ENCODE measurements at regions not wholly inside any gene's neighbourhood (a gene's known extent, or its start where the extent isn't known, plus 50 kb on each side); places are given as distances from the start of the nearest gene placed in this dataset.
"Not testable (repeated sequence)": the region's sequence is repeated elsewhere in the genome, so short reads cannot be mapped to it uniquely, and the experiment has no call there.

GRCh38 chr17:70709596-70709995 lies 540.3 kb downstream of the KCNJ2 start:
- Histone ChIP-seq H3K27me3 (ENCODE audit: control insufficient read depth, insufficient read depth, low read length, poor library complexity, severe bottlenecking) (no peaks in the 10 kb centered on the region), H3K4me1 (ENCODE audit: control insufficient read depth, insufficient read depth, low read length) (no peaks in the 10 kb centered on the region), H3K4me3 (ENCODE audit: insufficient read depth, low read depth, low read length) (no peak overlapping the region), H3K9me3 (ENCODE audit: control insufficient read depth, low read length) (no peaks in the 10 kb centered on the region), H3K27ac (ENCODE audit: insufficient read depth, low read depth, low read length, poor library complexity, severe bottlenecking) (no peak overlapping the region), H3K36me3 (ENCODE audit: control insufficient read depth, insufficient read depth, low read length) (no peaks in the 10 kb centered on the region)
- WGBS, 2 experiments = 86 to 87% methylated on average over 7 of the region's 7 CpGs

DNA sequence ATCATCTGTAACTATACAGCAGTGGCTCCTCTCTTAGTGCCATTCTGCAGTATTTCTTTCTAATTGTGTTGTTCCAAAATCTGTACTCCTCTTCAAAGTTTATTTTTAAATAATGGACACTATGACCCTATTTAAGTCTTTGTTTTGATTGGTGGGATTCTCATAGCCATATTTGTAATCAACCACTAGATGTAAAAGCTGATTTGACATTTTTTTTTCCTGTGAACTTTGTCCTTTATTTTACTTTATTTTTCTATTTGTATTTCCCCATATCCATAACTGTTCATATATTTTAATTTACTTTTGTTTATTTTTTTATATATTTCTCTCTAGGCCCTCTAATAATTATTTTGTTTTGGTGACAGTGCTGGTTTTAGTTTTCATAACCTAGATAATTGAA lies 544.4 kb downstream of the KCNJ2 start:
- no peak overlapping the region for H3K4me3 ChIP-seq (ENCODE audit: insufficient read depth, low read depth, low read length)
- no peaks in the 10 kb centered on the region for H3K27me3 ChIP-seq (ENCODE audit: control insufficient read depth, insufficient read depth, low read length, poor library complexity, severe bottlenecking)
- no peaks in the 10 kb centered on the region for H3K4me1 ChIP-seq (ENCODE audit: control insufficient read depth, insufficient read depth, low read length)
- no peak overlapping the region for H3K27ac ChIP-seq (ENCODE audit: insufficient read depth, low read depth, low read length, poor library complexity, severe bottlenecking)
- H3K9me3 ChIP-seq (ENCODE audit: control insufficient read depth, low read length) = no peaks in the 10 kb centered on the region
- H3K36me3 ChIP-seq (ENCODE audit: control insufficient read depth, insufficient read depth, low read length) = no peaks in the 10 kb centered on the region

DNA sequence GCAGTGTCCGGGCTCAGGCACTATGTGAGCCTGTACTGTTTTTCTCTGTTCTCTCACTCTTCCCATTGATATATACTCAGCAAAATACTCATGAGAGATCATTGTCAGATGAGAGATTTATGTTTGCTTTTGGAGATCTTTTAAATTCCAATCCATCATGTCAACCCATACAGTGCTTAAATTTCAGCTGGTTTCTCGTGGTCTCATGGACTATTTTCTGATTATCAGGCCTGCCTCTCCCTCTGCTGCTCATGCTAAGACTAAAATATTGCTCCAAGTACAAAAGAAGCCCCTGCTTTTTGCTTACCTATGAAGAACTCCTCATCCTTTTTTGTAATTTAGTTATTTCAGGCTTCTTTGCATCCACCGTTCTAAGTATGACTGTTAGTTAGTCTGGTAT lies 547.2 kb downstream of the KCNJ2 start:
- WGBS, 2 experiments = 85 to 98% methylated on average over 2 to 3 of the region's 3 CpGs

DNA sequence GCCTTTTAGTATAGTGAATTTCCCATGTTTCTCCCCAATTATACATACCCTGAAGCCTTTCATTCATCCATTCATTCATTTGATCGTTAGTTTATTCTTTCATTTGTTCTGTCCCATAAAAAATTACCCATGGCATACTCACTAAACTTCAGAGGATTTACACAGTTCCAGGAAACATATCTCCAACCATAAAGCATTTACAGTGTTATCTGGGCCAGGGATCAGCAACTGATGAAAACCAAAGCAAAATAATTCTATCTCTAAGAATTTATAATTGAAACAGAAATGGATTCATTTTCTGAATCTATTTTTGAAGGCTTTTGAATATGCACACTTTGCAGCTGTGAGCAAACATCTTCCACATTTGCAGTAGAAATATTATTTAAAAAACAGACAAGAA lies 547.7 kb downstream of the KCNJ2 start:
- H3K27ac ChIP-seq (ENCODE audit: insufficient read depth, low read depth, low read length, poor library complexity, severe bottlenecking) = no peak overlapping the region
- H3K9me3 ChIP-seq (ENCODE audit: control insufficient read depth, low read length) = no peaks in the 10 kb centered on the region
- H3K36me3 ChIP-seq (ENCODE audit: control insufficient read depth, insufficient read depth, low read length) = no peaks in the 10 kb centered on the region
- 90 to 96% methylated on average over 1 of the region's 1 CpG for WGBS, 2 experiments
- no peaks in the 10 kb centered on the region for H3K27me3 ChIP-seq (ENCODE audit: control insufficient read depth, insufficient read depth, low read length, poor library complexity, severe bottlenecking)
- no peaks in the 10 kb centered on the region for H3K4me1 ChIP-seq (ENCODE audit: control insufficient read depth, insufficient read depth, low read length)
- no peak overlapping the region for H3K4me3 ChIP-seq (ENCODE audit: insufficient read depth, low read depth, low read length)

More for the DNA sequence above, 547.2 kb downstream of the KCNJ2 start:
- Histone ChIP-seq H3K9me3 (ENCODE audit: control insufficient read depth, low read length) (no peaks in the 10 kb centered on the region), H3K36me3 (ENCODE audit: control insufficient read depth, insufficient read depth, low read length) (no peaks in the 10 kb centered on the region), H3K4me3 (ENCODE audit: insufficient read depth, low read depth, low read length) (no peak overlapping the region), H3K27ac (ENCODE audit: insufficient read depth, low read depth, low read length, poor library complexity, severe bottlenecking) (no peak overlapping the region), H3K27me3 (ENCODE audit: control insufficient read depth, insufficient read depth, low read length, poor library complexity, severe bottlenecking) (no peaks in the 10 kb centered on the region), H3K4me1 (ENCODE audit: control insufficient read depth, insufficient read depth, low read length) (no peaks in the 10 kb centered on the region)

DNA sequence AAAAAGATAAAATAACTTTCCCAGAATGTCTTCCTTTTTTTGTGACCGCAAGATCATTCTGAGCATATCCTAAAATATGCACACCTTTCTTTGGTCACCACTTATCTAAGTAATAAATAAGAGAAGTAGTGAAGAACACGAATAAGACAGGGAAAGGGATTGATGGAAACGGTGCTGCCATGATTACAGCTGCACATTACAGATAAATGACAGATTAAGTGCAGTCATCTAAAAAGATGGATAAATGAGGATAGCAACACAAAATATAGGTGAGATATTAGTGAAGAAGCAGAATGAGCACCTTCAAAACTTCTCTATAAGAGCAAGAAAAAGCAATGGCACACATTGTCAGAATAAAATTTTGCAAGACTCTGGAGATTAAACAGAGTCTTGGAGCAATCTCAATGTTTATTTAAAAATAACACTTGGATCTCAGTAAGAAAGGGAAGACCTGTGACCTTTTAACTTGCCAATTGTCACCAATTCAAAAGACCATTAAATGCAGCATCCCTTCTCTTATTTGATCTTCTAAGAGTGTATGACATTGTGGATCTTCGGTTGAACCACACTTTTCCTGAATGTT lies 567.1 kb downstream of the KCNJ2 start:
- no peaks in the 10 kb centered on the region for H3K4me1 ChIP-seq (ENCODE audit: control insufficient read depth, insufficient read depth, low read length)
- H3K4me3 ChIP-seq (ENCODE audit: insufficient read depth, low read depth, low read length) = no peak overlapping the region
- H3K27ac ChIP-seq (ENCODE audit: insufficient read depth, low read depth, low read length, poor library complexity, severe bottlenecking) = no peak overlapping the region
- no peaks in the 10 kb centered on the region for H3K9me3 ChIP-seq (ENCODE audit: control insufficient read depth, low read length)
- H3K36me3 ChIP-seq (ENCODE audit: control insufficient read depth, insufficient read depth, low read length) = no peaks in the 10 kb centered on the region
- 91 to 97% methylated on average over 3 to 4 of the region's 4 CpGs for whole genome bisulfite sequencing, 2 experiments
- H3K27me3 ChIP-seq (ENCODE audit: control insufficient read depth, insufficient read depth, low read length, poor library complexity, severe bottlenecking) = no peaks in the 10 kb centered on the region

GRCh38 chr17:70739065-70739464 lies 569.7 kb downstream of the KCNJ2 start:
- no peaks in the 10 kb centered on the region for H3K9me3 ChIP-seq (ENCODE audit: control insufficient read depth, low read length)
- WGBS, 2 experiments = 85 to 93% methylated on average over 2 of the region's 2 CpGs
- no peak overlapping the region for H3K4me3 ChIP-seq (ENCODE audit: insufficient read depth, low read depth, low read length)
- H3K27me3 ChIP-seq (ENCODE audit: control insufficient read depth, insufficient read depth, low read length, poor library complexity, severe bottlenecking) = no peaks in the 10 kb centered on the region
- H3K4me1 ChIP-seq (ENCODE audit: control insufficient read depth, insufficient read depth, low read length) = no peaks in the 10 kb centered on the region
- no peak overlapping the region for H3K27ac ChIP-seq (ENCODE audit: insufficient read depth, low read depth, low read length, poor library complexity, severe bottlenecking)
- H3K36me3 ChIP-seq (ENCODE audit: control insufficient read depth, insufficient read depth, low read length) = no peaks in the 10 kb centered on the region

GRCh38 chr17:70746574-70746973 lies 577.2 kb downstream of the KCNJ2 start:
- 88 to 100% methylated on average over 1 of the region's 1 CpG for WGBS, 2 experiments
- not testable (repeated sequence) for H3K4me3 ChIP-seq (ENCODE audit: insufficient read depth, low read depth, low read length); H3K9me3 ChIP-seq (ENCODE audit: control insufficient read depth, low read length); H3K27ac ChIP-seq (ENCODE audit: insufficient read depth, low read depth, low read length, poor library complexity, severe bottlenecking); H3K27me3 ChIP-seq (ENCODE audit: control insufficient read depth, insufficient read depth, low read length, poor library complexity, severe bottlenecking); H3K36me3 ChIP-seq (ENCODE audit: control insufficient read depth, insufficient read depth, low read length); H3K4me1 ChIP-seq (ENCODE audit: control insufficient read depth, insufficient read depth, low read length)

DNA sequence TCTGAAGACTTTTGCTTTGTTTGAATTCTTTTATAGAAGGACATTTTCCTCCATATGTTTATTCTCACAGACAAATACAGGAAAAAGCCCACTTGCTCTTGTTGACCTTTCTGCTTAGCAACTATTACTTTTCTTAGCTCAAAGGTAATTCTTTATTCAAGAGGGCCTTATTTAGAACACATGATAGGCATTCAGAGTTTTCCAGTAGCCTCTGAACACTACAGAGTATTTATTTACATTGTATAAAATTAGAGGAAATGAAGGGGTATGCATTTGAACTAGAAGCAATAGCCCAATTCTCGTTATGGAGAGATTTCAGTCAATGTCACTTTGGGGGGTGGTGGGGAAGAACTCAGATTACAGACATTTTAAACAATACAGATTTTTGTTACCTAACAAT lies 581.7 kb downstream of the KCNJ2 start:
- no peak overlapping the region for H3K27ac ChIP-seq (ENCODE audit: insufficient read depth, low read depth, low read length, poor library complexity, severe bottlenecking)
- no CpG with 5 or more reads among the region's 1 CpG for WGBS, 2 experiments
- no peaks in the 10 kb centered on the region for H3K36me3 ChIP-seq (ENCODE audit: control insufficient read depth, insufficient read depth, low read length)
- no peaks in the 10 kb centered on the region for H3K9me3 ChIP-seq (ENCODE audit: control insufficient read depth, low read length)
- H3K27me3 ChIP-seq (ENCODE audit: control insufficient read depth, insufficient read depth, low read length, poor library complexity, severe bottlenecking) = no peaks in the 10 kb centered on the region
- no peak overlapping the region for H3K4me3 ChIP-seq (ENCODE audit: insufficient read depth, low read depth, low read length)
- no peaks in the 10 kb centered on the region for H3K4me1 ChIP-seq (ENCODE audit: control insufficient read depth, insufficient read depth, low read length)

GRCh38 chr17:70752461-70752860 lies 583.1 kb downstream of the KCNJ2 start:
- H3K36me3 ChIP-seq (ENCODE audit: control insufficient read depth, insufficient read depth, low read length); H3K4me1 ChIP-seq (ENCODE audit: control insufficient read depth, insufficient read depth, low read length); H3K27ac ChIP-seq (ENCODE audit: insufficient read depth, low read depth, low read length, poor library complexity, severe bottlenecking); H3K9me3 ChIP-seq (ENCODE audit: control insufficient read depth, low read length); H3K27me3 ChIP-seq (ENCODE audit: control insufficient read depth, insufficient read depth, low read length, poor library complexity, severe bottlenecking); H3K4me3 ChIP-seq (ENCODE audit: insufficient read depth, low read depth, low read length): not testable (repeated sequence)
- 90 to 99% methylated on average over 5 of the region's 5 CpGs for WGBS, 2 experiments

- 89 to 97% methylated on average over 1 of the region's 1 CpG for WGBS, 2 experiments
- Histone ChIP-seq H3K36me3 (ENCODE audit: control insufficient read depth, insufficient read depth, low read length) (no peaks in the 10 kb centered on the region), H3K27ac (ENCODE audit: insufficient read depth, low read depth, low read length, poor library complexity, severe bottlenecking) (no peak overlapping the region), H3K9me3 (ENCODE audit: control insufficient read depth, low read length) (no peaks in the 10 kb centered on the region), H3K4me3 (ENCODE audit: insufficient read depth, low read depth, low read length) (no peak overlapping the region), H3K27me3 (ENCODE audit: control insufficient read depth, insufficient read depth, low read length, poor library complexity, severe bottlenecking) (no peaks in the 10 kb centered on the region), H3K4me1 (ENCODE audit: control insufficient read depth, insufficient read depth, low read length) (no peaks in the 10 kb centered on the region)
These were observed 583.7 kb downstream of the KCNJ2 start for GRCh38 chr17:70752966-70753467.

DNA sequence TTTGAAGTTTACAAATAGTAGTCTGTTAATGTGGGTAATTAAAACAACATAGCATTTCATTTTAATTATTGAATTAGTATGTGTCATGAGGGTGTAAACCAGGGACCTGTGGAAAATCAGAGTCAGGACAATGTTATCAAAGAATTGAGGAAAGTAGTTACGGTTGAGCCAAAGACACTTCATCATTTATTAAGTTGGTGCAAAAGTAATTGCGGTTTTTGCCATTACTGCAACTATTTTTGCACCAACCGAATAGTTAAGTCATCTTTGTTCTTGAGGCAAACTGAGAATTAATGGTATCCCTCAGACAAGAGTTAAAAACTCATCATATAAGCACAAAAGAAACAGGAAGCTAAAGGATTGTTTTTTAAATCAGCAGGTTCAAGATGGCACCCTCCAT lies 593.7 kb downstream of the KCNJ2 start:
- H3K4me3 ChIP-seq (ENCODE audit: insufficient read depth, low read depth, low read length) = no peak overlapping the region
- H3K27ac ChIP-seq (ENCODE audit: insufficient read depth, low read depth, low read length, poor library complexity, severe bottlenecking) = no peak overlapping the region
- no peaks in the 10 kb centered on the region for H3K9me3 ChIP-seq (ENCODE audit: control insufficient read depth, low read length)
- H3K36me3 ChIP-seq (ENCODE audit: control insufficient read depth, insufficient read depth, low read length) = no peaks in the 10 kb centered on the region
- WGBS, 2 experiments = 89 to 94% methylated on average over 3 of the region's 3 CpGs
- no peaks in the 10 kb centered on the region for H3K4me1 ChIP-seq (ENCODE audit: control insufficient read depth, insufficient read depth, low read length)
- no peaks in the 10 kb centered on the region for H3K27me3 ChIP-seq (ENCODE audit: control insufficient read depth, insufficient read depth, low read length, poor library complexity, severe bottlenecking)

Measured in ectodermal cell (in vitro differentiated cells).